Stimulated activated CD4-positive, alpha-beta T cell treated with anti-CD3 and anti-CD28 coated beads, Interleukin-15, amount 100 ng/mL, for 1 hour (primary cell): ENCODE measurements at regions not wholly inside any gene's neighbourhood (a gene's known extent, or its start where the extent isn't known, plus 50 kb on each side); places are given as distances from the start of the nearest gene placed in this dataset.

Source experiments
- DNase-seq, 2 donors: peaks; one replicate each; pipeline ENCODE4 v3.0.0-alpha.2; 2020; ENCODE audit warnings: low read depth in 1 of 2, low spot score in 1 of 2

DNA sequence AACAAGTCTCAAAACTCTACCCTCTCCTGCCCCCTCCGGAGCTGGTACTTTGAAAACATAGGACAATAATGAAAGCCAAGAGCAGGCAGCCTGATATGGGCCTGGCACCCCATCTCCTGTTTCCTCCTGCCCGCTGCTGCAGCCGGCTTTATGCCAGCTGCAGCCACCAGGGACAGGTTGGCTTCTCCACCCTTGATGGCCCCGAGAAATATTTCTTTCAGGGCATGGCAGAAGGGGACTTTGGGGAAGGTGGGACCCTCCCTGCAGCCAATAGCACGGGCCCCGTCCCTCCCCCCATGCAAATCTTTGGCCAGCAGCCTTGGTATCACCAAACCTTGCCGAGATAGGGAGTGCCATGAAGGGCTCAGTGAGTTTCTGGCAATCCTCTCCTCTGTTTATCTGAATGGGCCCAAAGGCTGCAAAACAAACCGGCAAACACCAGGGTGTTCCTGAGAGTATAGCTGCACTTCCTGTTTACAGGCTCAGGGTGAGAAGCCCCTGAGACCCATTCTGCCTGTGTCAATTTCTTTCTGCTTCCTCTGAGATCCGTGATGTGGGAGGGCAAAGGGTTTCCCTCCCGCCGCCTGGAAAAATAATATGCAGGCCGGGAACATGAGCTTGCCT is 73.4 kb upstream of the BOD1 start:
- DNase-seq = no peak

DNA sequence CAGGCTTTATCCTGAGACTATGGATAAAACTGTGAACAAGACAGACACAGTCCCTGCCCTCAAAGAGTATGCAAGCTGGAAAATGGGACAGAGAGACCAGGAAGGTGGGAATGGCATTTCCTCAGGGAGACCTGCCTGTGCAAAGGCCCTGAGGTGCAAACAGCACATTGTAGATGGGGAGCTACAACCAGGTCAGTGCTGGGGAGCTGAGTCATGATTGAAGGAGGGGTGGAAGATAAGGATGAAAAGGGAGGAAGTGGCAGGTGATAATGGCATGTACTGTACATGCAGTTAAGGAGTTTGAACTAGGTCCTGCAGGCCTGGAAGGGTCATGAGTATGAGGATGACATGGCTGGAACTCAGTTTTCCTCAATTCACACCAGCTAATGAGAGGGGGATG is 75.5 kb upstream of the BOD1 start:
- DNase-seq = no peak

DNA sequence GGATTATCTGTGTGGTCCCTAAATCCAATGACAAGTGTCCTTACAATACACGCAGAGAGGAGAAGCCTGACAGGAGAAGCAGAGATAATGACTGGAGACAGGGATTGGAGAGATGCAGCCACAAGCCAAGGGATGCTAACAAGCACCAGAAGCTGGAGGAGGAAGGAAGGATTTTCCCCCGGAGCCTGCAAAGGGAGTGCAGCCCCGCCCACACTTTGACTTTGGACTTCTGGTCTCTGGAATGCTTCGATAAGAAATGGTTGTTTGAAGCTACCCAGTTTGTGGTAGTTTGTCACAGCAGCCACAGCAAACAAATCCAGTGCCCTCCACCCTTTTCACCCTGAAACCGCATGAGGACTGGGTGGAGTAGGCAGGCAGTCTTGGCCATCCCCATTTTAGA is 77.2 kb upstream of the BOD1 start:
- DNase-seq = no peak

DNA sequence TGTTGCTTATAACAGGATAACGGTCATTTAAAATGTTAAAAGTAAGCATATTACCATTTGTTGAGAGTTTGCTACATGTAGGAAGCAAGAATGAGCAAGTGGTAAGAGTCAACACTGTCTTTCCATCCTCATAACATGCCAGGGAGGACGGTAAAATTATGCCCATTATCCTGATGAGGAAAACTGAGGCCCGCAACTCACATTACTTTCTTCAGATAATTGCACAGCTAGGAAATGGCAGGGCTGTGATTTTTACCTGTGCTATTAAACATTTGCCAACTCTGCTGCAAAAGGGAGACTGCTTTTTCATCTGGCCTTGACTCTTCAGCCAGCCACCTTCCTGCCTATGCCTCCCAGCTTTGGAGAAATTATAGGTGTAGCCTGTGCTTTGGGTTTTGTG is 79.8 kb upstream of the BOD1 start:
- no peak for DNase-seq

GRCh38 chr5:173697931-173698579 is 81.6 kb upstream of the BOD1 start:
- no peak for DNase-seq

GRCh38 chr5:173699966-173700365 is 83.5 kb upstream of the BOD1 start:
- DNase-seq = no peak

DNA sequence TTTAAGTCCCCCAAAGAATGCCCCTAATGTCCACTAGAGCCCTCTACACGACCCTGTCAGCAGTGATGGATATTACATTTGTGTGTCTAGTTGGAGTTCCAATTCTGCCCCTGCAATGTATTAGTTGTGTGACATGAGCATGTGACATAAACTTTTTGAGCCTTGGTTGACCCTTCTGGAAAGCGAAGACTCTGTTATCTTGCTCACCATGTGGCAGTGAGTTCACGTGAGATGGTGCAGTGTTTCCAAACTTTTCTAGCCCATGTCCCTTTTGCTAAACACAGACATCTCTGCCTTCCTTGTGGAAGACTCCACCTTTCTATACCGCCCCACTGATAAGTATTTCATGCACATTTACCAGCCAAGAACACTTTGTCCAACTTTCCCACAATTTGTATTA is 87.0 kb upstream of the BOD1 start:
- DNase-seq = no peak

GRCh38 chr5:173704615-173705511 is 88.4 kb upstream of the BOD1 start:
- DNase-seq = no peak

- no peak for DNase-seq
Observed at GRCh38 chr5:173705512-173706044, 89.1 kb upstream of the BOD1 start.

GRCh38 chr5:173706700-173707099 is 90.2 kb upstream of the BOD1 start:
- DNase-seq = no peak

GRCh38 chr5:173707392-173707791 is 90.9 kb upstream of the BOD1 start:
- no peak for DNase-seq

DNA sequence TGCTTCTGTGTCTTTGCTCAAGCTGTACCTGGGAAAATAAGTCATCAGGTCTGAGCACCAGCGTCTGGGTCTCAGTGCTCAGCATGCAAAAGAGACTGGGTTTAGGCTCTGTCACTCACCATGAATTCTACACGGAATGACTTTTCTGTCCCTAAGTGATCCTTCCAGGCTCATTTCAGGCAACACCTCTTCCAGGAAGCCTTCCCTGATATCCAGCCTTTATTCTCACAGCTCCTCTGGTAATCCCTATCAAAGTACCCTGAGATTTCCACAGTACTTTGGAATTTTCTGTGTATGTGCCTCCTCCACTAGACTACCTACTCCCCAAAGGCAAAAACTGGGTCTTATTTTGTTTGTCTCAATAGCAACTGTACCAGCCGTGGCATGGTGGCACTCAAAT is 92.7 kb upstream of the BOD1 start:
- DNase-seq = no peak

DNA sequence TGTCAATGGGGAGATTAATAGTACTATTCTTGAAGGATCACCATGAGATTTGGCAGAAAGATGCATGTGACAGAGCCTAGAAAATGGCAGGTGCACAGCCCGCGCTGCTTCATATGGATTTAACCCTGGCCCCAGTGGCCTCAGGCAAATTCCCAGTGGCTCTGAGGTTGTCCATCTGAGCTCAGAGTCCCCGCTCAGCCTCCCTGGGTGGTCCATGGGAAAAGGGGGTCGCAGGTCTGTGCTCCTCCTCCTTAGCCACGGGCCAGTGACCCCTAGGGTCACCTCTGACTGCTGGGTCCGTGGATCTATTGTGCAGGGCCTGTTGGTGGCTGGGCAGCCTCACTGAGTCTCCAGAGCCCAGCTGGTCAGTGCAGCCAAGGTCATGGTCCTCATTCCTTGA is 93.3 kb upstream of the BOD1 start:
- no peak for DNase-seq

GRCh38 chr5:173710528-173710927 is 94.1 kb upstream of the BOD1 start:
- DNase-seq = no peak

- no peak for DNase-seq
Observed at GRCh38 chr5:173711466-173711865, 95.0 kb upstream of the BOD1 start.

- DNase-seq = no peak
Observed at GRCh38 chr5:173712609-173713175, 96.2 kb upstream of the BOD1 start.

DNA sequence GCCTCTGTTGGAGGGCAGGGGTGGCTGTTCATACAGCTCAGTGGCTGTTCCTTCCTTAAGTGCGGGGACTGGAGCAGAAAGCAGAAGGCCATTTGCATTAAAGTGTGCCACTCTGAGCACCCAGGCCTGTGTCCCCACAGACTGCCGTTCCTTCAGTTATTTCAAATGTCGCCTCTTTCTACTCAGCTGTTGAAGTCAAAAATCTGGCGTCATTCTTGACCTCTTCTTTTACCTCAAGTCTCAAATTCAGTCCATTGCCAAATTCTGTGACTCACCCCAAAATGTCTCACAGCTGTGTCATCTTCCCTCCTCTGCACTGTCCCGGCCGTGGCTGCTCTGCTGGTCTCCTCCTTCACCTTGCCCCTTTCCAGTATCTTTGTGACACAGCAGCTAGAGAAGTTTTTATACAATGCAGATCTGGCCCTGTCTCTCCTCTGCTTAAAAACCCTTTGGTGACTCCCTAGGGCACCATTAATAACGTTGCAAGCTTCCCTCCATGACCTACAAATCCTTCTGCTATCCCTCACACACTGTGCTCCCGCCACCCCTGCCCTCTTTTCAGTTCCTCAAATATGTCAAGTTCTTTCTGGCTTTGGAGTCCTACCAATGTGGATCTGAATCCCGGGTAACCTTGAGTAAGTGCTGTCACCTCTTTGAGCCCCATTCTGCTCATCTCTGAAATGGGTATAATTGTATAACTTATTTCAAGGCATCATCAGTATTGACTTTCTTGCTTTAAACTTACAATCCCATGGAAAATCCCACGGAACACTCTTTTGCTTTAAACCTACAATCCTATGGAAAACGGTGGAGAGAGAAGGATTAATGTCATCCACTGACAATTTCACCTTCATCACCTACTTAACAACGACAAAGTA is 98.3 kb upstream of the BOD1 start:
- no peak for DNase-seq

DNA sequence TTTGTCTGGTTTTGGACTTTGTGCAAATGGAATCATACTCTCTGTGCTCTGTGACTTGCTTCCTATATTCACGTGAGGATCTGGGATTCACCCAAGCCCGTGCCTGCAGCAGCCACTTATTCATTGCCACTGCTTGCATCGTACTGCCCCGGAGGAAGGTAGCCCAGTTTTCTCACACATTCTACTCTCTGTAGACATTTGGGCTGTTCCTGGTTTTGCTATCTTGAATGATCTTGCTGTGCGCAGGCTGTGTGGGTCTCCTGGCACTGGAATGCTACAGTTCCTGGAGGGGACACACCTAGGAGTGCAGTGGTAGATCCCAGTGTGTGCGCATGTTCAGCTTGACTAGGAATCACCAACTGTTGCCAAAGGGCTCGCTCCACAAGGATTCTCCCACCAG is 99.2 kb upstream of the BOD1 start:
- no peak for DNase-seq

DNA sequence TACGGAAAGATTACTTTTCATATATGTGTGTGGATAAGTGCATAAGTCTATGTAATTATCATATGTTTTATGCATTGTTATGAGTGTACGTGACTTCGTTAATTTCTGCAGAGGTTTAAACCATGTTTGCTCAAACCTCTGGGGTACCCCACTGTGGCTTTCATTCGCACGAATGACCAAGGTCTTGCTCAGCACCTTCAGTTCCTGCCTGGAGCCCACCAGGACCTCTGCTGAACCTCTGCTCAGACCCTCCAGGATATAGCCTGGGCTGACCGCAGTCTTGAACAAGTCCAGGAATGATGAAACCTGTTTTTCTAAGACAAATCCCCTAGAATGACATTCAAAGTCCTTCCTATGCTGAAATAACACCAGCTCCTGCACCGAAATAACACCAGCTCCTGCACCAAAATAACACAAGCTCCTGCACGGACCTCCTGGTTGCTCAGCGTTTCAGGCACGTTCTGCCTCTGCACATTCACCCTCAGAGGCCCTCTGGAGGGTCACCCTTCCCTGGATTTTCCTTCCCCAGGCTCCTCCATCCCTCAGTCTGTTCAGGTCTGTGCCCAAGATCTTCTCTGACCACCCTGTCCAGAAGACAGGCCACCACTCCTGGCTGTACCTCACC is 99.7 kb upstream of the BOD1 start:
- no peak for DNase-seq

GRCh38 chr5:173717959-173718358 is 101.5 kb upstream of the BOD1 start:
- no peak for DNase-seq
